ENCODE measurements at regions not wholly inside any gene's neighbourhood (a gene's known extent, or its start where the extent isn't known, plus 50 kb on each side); places are given as distances from the start of the nearest gene placed in this dataset.
"Not testable (repeated sequence)": the region's sequence is repeated elsewhere in the genome, so short reads cannot be mapped to it uniquely, and the experiment has no call there.

- no peak for DNase-seq (ENCODE audit: low read depth in 3 of 3)
Observed at GRCh38 chr16:66020642-66021041, 345.8 kb upstream of the CDH5 start.

DNA sequence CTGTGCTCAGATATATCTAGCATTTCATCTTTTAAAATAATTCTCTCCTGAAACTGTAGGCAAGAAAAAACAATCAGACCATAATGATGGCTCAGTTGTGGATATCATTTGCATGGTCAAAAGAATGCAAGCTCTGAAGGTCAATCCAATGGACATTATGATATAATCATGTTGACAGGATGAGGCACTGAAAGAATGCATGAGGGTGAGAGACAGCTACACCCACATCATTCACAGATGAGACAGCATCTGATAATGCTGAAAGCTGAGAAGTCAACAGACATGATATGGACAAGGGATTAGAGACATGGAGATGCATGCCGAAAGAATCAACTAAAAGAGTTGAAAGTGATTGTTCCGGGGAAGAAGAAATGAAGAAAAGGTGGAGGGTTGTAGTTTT lies 346.4 kb upstream of the CDH5 start:
- no peak for DNase-seq (ENCODE audit: low read depth in 3 of 3)

GRCh38 chr16:66019502-66019901 lies 347.0 kb upstream of the CDH5 start:
- not testable (repeated sequence) for DNase-seq (ENCODE audit: low read depth in 3 of 3)

- no peak for DNase-seq (ENCODE audit: low read depth in 3 of 3)
Observed at GRCh38 chr16:66014221-66014620, 352.3 kb upstream of the CDH5 start.

- no peak for DNase-seq (ENCODE audit: low read depth in 3 of 3)
Observed at GRCh38 chr16:66013486-66013885, 353.0 kb upstream of the CDH5 start.

DNA sequence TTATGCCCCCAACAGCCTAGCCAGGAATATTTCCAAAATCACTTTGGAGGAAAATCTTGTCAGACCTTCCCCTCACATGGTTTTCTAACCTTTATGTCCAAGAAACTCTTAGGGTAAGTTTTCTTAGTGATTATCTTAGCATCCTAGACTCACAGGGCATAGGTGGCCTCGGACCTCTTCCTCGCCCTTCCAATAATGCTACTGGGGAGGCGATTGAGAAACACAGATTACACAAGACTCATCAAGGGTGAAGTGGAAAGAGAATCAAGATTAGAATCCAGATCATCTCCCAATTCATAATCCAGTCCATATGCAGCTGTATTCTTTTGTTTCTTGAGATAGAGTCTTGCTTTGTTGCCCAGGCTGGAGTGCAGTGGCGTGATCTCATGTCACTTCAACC lies 358.4 kb upstream of the CDH5 start:
- no peak for DNase-seq (ENCODE audit: low read depth in 3 of 3)

DNA sequence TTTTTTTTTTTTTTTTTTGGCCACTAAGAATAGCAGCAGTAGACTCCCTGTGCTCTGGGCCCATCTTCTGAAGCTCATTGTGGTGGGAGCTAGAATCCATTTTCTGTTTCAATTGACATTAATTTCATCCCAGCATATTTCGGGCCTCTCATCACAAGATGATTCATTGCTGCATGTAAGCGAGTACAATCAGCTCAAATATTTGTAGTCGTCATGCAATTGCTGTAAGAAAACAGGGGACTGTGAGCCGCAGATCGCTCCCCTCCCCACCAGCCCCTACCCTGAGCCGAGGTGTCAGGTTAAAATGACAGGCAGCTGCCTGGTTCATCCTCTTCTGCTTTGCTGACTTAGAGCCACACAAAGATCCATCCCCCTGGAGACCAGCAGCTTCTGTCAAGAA lies 358.8 kb upstream of the CDH5 start:
- DNase-seq (ENCODE audit: low read depth in 3 of 3): no peak

GRCh38 chr16:66006485-66006884 lies 360.0 kb upstream of the CDH5 start:
- DNase-seq (ENCODE audit: low read depth in 3 of 3): no peak

DNA sequence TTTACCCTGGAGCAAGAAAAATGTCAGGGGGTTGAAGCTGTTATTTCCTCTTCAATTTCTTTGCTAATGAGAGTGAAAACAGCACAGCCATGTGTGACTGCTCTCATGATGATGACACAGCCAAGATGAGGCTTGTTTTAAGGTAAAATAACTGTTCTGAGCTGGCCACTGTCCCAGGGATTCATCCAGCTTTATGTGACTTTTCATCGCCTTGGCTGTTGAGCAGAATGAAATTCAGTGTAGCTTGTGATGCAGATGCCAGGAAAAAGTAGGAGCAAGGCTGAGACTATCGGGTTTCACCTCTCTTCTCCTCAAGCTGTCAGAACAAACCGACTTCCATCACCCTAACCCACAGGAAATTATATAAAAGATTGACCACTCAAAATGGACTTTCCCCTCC lies 361.8 kb upstream of the CDH5 start:
- no peak for DNase-seq (ENCODE audit: low read depth in 3 of 3)

- no peak for DNase-seq (ENCODE audit: low read depth in 3 of 3)
Observed at GRCh38 chr16:66003201-66003600, 363.3 kb upstream of the CDH5 start.

DNA sequence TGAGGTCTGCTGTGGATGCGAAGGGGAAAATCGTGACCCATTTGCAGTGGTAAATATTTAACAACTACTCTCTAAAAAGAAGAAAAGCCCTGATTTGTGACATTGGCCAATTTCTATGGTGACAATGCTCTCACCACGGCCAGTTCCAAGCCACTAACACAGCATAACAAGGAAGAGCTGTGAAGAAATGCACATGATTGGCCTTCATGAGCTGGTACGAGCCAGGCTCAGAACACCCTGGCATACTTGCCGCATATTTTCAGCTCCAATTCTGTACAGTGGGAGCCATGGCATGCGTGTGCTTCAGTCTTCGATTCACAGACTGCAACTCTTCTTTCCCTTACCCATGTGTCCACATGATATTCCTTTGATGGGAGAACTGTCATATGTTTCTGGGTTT lies 363.9 kb upstream of the CDH5 start:
- no peak for DNase-seq (ENCODE audit: low read depth in 3 of 3)

- no peak for DNase-seq (ENCODE audit: low read depth in 3 of 3)
Observed at GRCh38 chr16:66001432-66001831, 365.1 kb upstream of the CDH5 start.

DNA sequence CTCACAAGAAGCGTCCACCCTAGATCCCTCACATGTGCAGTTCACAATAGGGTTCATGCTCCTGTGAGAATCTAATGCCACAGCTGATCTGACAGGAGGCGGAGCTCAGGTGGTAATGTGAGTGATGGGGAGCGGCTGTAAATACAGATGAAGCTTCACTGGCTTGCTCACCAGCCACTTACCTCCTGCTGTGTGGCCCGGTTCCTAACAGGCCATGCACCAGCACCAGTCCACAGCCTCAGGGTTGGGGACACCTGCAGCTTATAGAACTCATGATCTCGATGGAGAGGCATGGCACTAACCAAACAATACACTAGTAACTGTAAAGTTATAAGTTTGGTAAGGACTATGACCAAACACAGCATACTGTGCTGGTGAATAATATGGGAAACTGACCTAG lies 368.0 kb upstream of the CDH5 start:
- no peak for DNase-seq (ENCODE audit: low read depth in 3 of 3)

DNA sequence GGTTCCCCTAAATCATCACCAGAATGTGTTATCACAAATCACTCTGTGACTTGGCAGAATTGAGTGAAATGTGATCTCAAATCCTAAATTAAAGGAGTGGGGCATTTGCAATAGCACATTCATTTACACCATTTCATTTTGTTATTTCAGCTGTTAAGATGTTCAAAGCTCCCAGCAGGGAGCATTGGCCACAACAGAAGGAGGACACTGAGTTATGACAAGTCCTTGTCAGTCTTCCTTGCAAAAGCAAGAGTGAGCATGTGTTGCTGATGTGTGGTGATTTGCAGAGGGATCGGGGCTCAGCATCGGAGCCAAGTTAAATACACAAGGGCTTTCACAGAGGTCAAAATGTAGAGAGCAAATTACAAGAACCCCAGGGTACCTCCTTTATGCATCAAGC lies 372.2 kb upstream of the CDH5 start:
- DNase-seq (ENCODE audit: low read depth in 3 of 3): no peak

- no peak for DNase-seq (ENCODE audit: low read depth in 3 of 3)
Observed at GRCh38 chr16:65991149-65991701, 375.3 kb upstream of the CDH5 start.

GRCh38 chr16:65989861-65990604 lies 376.5 kb upstream of the CDH5 start:
- no peak for DNase-seq (ENCODE audit: low read depth in 3 of 3)

GRCh38 chr16:65988024-65988595 lies 378.4 kb upstream of the CDH5 start:
- DNase-seq (ENCODE audit: low read depth in 3 of 3): no peak

- DNase-seq (ENCODE audit: low read depth in 3 of 3): no peak
Observed at GRCh38 chr16:65984296-65984695, 382.2 kb upstream of the CDH5 start.

- no peak for DNase-seq (ENCODE audit: low read depth in 3 of 3)
Observed at GRCh38 chr16:65981057-65981456, 385.4 kb upstream of the CDH5 start.

GRCh38 chr16:65975049-65975708 lies 391.3 kb upstream of the CDH5 start:
- DNase-seq (ENCODE audit: low read depth in 3 of 3): no peak

DNA sequence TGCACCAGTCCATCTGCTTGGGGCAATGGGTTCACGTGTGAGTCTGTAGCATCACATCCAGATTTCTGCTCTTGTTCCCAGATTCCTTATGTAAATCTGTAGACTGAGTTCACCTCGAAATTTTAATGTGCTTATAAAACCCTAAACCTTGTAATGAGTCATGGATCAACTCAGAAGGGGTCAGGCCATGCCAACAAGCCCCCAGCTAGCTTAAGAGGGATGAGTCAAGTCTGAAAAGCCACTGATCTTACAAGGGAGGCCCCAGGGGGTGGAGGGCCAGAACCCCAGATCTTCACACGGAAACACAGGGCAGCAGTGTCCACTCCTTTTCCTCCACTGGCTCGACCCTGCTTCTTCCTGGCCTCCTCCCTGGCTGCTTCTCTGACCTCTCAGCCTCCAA lies 399.1 kb upstream of the CDH5 start:
- no peak for DNase-seq (ENCODE audit: low read depth in 3 of 3)

DNA sequence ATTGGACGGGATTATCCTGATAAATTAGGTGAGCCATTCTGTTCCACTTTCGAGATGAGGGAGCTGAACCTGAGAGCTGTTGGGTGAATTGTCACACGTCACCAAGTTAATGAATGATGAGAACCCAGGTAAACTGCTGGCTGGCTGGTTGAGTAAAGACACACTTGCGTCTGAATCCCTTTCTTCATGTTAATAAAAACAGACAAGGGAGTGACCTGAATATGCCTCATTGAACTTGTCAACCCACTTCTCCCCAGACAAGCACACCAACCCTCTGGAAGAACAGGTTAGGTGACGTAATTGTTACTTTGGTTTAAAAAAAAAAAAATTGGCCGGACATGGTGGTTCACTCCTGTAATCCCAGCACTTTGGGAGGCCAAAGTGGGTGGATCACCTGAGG lies 400.9 kb upstream of the CDH5 start:
- no peak for DNase-seq (ENCODE audit: low read depth in 3 of 3)

GRCh38 chr16:65964752-65965151 lies 401.7 kb upstream of the CDH5 start:
- DNase-seq (ENCODE audit: low read depth in 3 of 3): no peak

All from stimulated activated CD4-positive, alpha-beta T cell treated with anti-CD3 and anti-CD28 coated beads, TNF-alpha, amount 100 ng/mL, for 4 hours (primary cell).